ENCODE measurements at regions not wholly inside any gene's neighbourhood (a gene's known extent, or its start where the extent isn't known, plus 50 kb on each side); places are given as distances from the start of the nearest gene placed in this dataset.

- WGBS (ENCODE audit: low lambda C conversion rate): 11% methylated on average over 2 of the region's 2 CpGs
- Histone ChIP-seq H3K4me3 (replicated peaks in 1 of 3; ENCODE audit: insufficient read depth in 1 of 3, low read depth in 2 of 3, low read length in 3 of 3) (no peak overlapping the region), H3K36me3 (replicated peaks in 1 of 2; ENCODE audit: control insufficient read depth in 1 of 2, insufficient read depth in 2 of 2, low read length in 2 of 2) (no peaks in the 10 kb centered on the region), H3K27ac (ENCODE audit: extremely low read length, insufficient read depth, low read length) (no peak overlapping the region), H2AFZ (ENCODE audit: low read length) (no peak overlapping the region), H3K9ac (ENCODE audit: insufficient read depth, low read depth, low read length) (no peak overlapping the region), H3K27me3 (ENCODE audit: control insufficient read depth in 1 of 2, insufficient read depth in 2 of 2, low read length in 2 of 2) (peaks cover 0 to 9% of the 10 kb centered on the region in 2 experiments; a peak in 3 of 5 replicates), H4K20me1 (ENCODE audit: insufficient read depth, low read length) (no peaks in the 10 kb centered on the region), H3K9me3 (ENCODE audit: low read length) (no peaks in the 10 kb centered on the region), H3K4me2 (ENCODE audit: low read depth, low read length) (no peak overlapping the region), H3K79me2 (ENCODE audit: insufficient read depth, low read length) (no peaks in the 10 kb centered on the region), H3K4me1 (ENCODE audit: insufficient read depth, low read length) (no peaks in the 10 kb centered on the region)
- intact Hi-C loops (cut with micrococcal nuclease; ENCODE audit: unreplicated experiment) (no loop called here), in situ Hi-C loops (cut with HindIII; ENCODE audit: extremely low pct_ligation_motif_present, low pct_unique_long_range_greater_than_20kb) (no loop called here)
- no peak for DNase-seq (ENCODE audit: low spot score)
- no peak for FAIRE-seq
- no peak for ATAC-seq
- TF ChIP-seq ZNF24 (IDR thresholded peaks at IDR 0.05) (no peak), MBNL3 (CRISPR knock-in tag; conservative IDR thresholded peaks at IDR 0.05) (no peak), MEF2D (CRISPR knock-in tag; IDR thresholded peaks at IDR 0.05) (no peak), MTERF4 (CRISPR knock-in tag; IDR thresholded peaks at IDR 0.05) (no peak), HMGA1 (CRISPR knock-in tag; conservative IDR thresholded peaks at IDR 0.05) (no peak), ZSCAN22 (CRISPR knock-in tag; IDR thresholded peaks at IDR 0.05) (no peak), ZNF790 (CRISPR knock-in tag; IDR thresholded peaks at IDR 0.05; ENCODE audit: borderline replicate concordance) (no peak), HCFC1 (IDR thresholded peaks at IDR 0.05; ENCODE audit: low read depth, low read length) (no peak), ZSCAN9 (CRISPR knock-in tag; IDR thresholded peaks at IDR 0.05; ENCODE audit: borderline replicate concordance) (no peak), RBFOX2 (IDR thresholded peaks at IDR 0.05; ENCODE audit: low read depth, low read length) (no peak), ZNF720 (CRISPR knock-in tag; IDR thresholded peaks at IDR 0.05) (no peak), SMC3 (IDR thresholded peaks at IDR 0.05; ENCODE audit: low read length) (no peak), KDM3A (CRISPR knock-in tag; IDR thresholded peaks at IDR 0.05; ENCODE audit: low read depth) (no peak), JUN (CRISPR knock-in tag; IDR thresholded peaks at IDR 0.05) (no peak), ESRRA (CRISPR knock-in tag; IDR thresholded peaks at IDR 0.05; ENCODE audit: low read depth) (no peak), KLF9 (CRISPR knock-in tag; IDR thresholded peaks at IDR 0.05; ENCODE audit: low read depth) (no peak), SPEN (CRISPR knock-in tag; IDR thresholded peaks at IDR 0.05; ENCODE audit: low read depth) (no peak), ARHGAP35 (CRISPR knock-in tag; IDR thresholded peaks at IDR 0.05; ENCODE audit: borderline replicate concordance) (no peak), ZNF850 (CRISPR knock-in tag; conservative IDR thresholded peaks at IDR 0.05) (no peak)
- POLR2A ChIA-PET: no interaction called here
- no TSS peak for BruUV-seq (replicated peaks)
- CTCF ChIA-PET (ENCODE audit: low intra/inter-chr PET ratio, low total read pairs): no interaction called here
Measured at GRCh38 chr3:194885766-194886165, 200.1 kb downstream of the FAM43A start.
